IMR-90 (cell line): ENCODE measurements at regions not wholly inside any gene's neighbourhood (a gene's known extent, or its start where the extent isn't known, plus 50 kb on each side); places are given as distances from the start of the nearest gene placed in this dataset.

Experiments used
- ATAC-seq: fragments of 200-7000 bp; cut with Tn5 transposase; 2 replicates; pipeline ENCODE4 v1.9.1; 2020; ENCODE audit warnings: low read depth, mild to moderate bottlenecking, moderate library complexity
- BruUV-seq: library from RNA; stranded (reverse); fragments of 400-500 nt; replicated peaks from 2 replicates; lab custom pipeline; 2021; lab: Mats Ljungman, UMichigan
- CTCF ChIA-PET: fragments of 300-600 bp; formaldehyde crosslinking; extraction: SDS; loops from one replicate; lab custom pipeline; 2021; ENCODE audit warnings: antibody characterized with exemption; lab: Yijun Ruan, JAX
- POLR2A ChIA-PET: fragments of 300-600 bp; sonication (Branson Sonifier 250); formaldehyde crosslinking; loops from one replicate; lab custom pipeline; 2022; ENCODE audit warnings: antibody characterized with exemption; ENCODE audit not compliant: unreplicated experiment; lab: Charles Lee
- DNase-seq: peaks from one replicate; pipeline ENCODE4 v3.0.0; 2013
- H2AFZ ChIP-seq: replicated peaks from 2 replicates; pipeline ENCODE3; 2013; ENCODE audit warnings: low read length, mild to moderate bottlenecking; ENCODE audit not compliant: poor library complexity
- H2AK5ac ChIP-seq: 2 replicates; pipeline ENCODE4 v1.6.1; 2013; ENCODE audit warnings: low read depth, low read length, inconsistent platforms
- H2AK9ac ChIP-seq: replicated peaks from 2 replicates; pipeline ENCODE3; 2013; ENCODE audit warnings: mild to moderate bottlenecking, low read depth, low read length, moderate library complexity; ENCODE audit not compliant: poor library complexity
- H2BK120ac ChIP-seq: 2 replicates; pipeline ENCODE4 v1.6.1; 2013; ENCODE audit warnings: low read depth, low read length, inconsistent platforms
- H2BK15ac ChIP-seq: 3 replicates; pipeline ENCODE4 v1.6.1; 2013; ENCODE audit warnings: low read depth, low read length, inconsistent platforms
- H2BK20ac ChIP-seq: 2 replicates; pipeline ENCODE4 v1.6.1; 2013; ENCODE audit warnings: low read depth, mild to moderate bottlenecking, inconsistent platforms, low read length, moderate library complexity
- H2BK5ac ChIP-seq: 2 replicates; pipeline ENCODE4 v1.6.1; 2013; ENCODE audit warnings: mild to moderate bottlenecking, low read depth, low read length, inconsistent platforms; ENCODE audit not compliant: poor library complexity, severe bottlenecking
- H3K14ac ChIP-seq: replicated peaks from 2 replicates; pipeline ENCODE4 v1.6.1; 2013; ENCODE audit warnings: low read depth, low read length, inconsistent platforms
- H3K18ac ChIP-seq: 2 replicates; pipeline ENCODE4 v1.6.1; 2013; ENCODE audit warnings: low read depth, low read length, control low read depth
- H3K23ac ChIP-seq: 2 replicates; pipeline ENCODE4 v1.6.1; 2013; ENCODE audit warnings: low read depth, low read length, inconsistent platforms
- H3K27ac ChIP-seq: 2 replicates; pipeline ENCODE4 v1.5.1; 2013; ENCODE audit warnings: mild to moderate bottlenecking, control low read depth, low read length; ENCODE audit not compliant: insufficient read depth
- H3K27me3 ChIP-seq: 2 replicates; pipeline ENCODE4 v1.6.1; 2013; ENCODE audit warnings: low read length; ENCODE audit not compliant: control insufficient read depth, insufficient read depth
- H3K36me3 ChIP-seq: 2 replicates; pipeline ENCODE4 v1.6.1; 2013; ENCODE audit warnings: low read length, mixed read lengths; ENCODE audit not compliant: control insufficient read depth, insufficient read depth
- H3K4ac ChIP-seq: 2 replicates; pipeline ENCODE4 v1.6.1; 2013; ENCODE audit warnings: low read depth, low read length, inconsistent platforms
- H3K4me1 ChIP-seq: 2 replicates; pipeline ENCODE4 v1.6.1; 2013; ENCODE audit warnings: low read length, mixed read lengths; ENCODE audit not compliant: control insufficient read depth, insufficient read depth
- H3K4me2 ChIP-seq: 2 replicates; pipeline ENCODE4 v1.6.1; 2013; ENCODE audit warnings: low read depth, mild to moderate bottlenecking, control low read depth, low read length, moderate library complexity
- H3K4me3 ChIP-seq: 2 replicates; pipeline ENCODE4 v1.5.1; 2013; ENCODE audit warnings: low read depth, mild to moderate bottlenecking, control low read depth, low read length, moderate library complexity; ENCODE audit not compliant: insufficient read depth
- H3K56ac ChIP-seq: 2 replicates; pipeline ENCODE4 v1.6.1; 2013; ENCODE audit warnings: low read length, inconsistent platforms; ENCODE audit not compliant: insufficient read depth; ENCODE audit errors: extremely low read depth
- H3K79me1 ChIP-seq, 2 experiments: 2 replicates each; pipeline ENCODE4 v1.6.1; 2013; ENCODE audit warnings: low read length in 2 of 2, inconsistent platforms in 1 of 2, low read depth in 1 of 2
- H3K9ac ChIP-seq: 2 replicates; pipeline ENCODE4 v1.6.1; 2013; ENCODE audit warnings: low read depth, low read length, control low read depth
- H3K9me1 ChIP-seq: 2 replicates; pipeline ENCODE4 v1.6.1; 2013; ENCODE audit warnings: low read length, inconsistent platforms; ENCODE audit not compliant: insufficient read depth
- H3K9me3 ChIP-seq: 2 replicates; pipeline ENCODE4 v1.6.1; 2013; ENCODE audit warnings: low read length; ENCODE audit not compliant: control insufficient read depth, insufficient read depth
- H4K20me1 ChIP-seq: 2 replicates; pipeline ENCODE4 v1.6.1; 2013; ENCODE audit warnings: low read length, inconsistent platforms; ENCODE audit not compliant: insufficient read depth
- H4K5ac ChIP-seq: 2 replicates; pipeline ENCODE4 v1.6.1; 2013; ENCODE audit warnings: mild to moderate bottlenecking, low read depth, low read length, control low read depth
- H4K8ac ChIP-seq, 2 experiments: 2 replicates each; pipeline ENCODE4 v1.6.1; 2013; ENCODE audit warnings: low read depth in 2 of 2, low read length in 2 of 2, control low read depth in 1 of 2, inconsistent platforms in 1 of 2
- H4K91ac ChIP-seq: 2 replicates; pipeline ENCODE4 v1.6.1; 2013; ENCODE audit warnings: low read depth, low read length, inconsistent platforms; ENCODE audit not compliant: insufficient read depth
- BHLHE40 ChIP-seq: fragments of 150-350 bp; IDR thresholded peaks from 2 replicates; pipeline ENCODE4 v1.6.1; 2016; ENCODE audit warnings: mild to moderate bottlenecking, low read depth, low read length
- CEBPB ChIP-seq: IDR thresholded peaks from 2 replicates; pipeline ENCODE4 v1.6.1; 2012; ENCODE audit warnings: low read depth, low read length, improper control_type of control experiment
- CHD1 ChIP-seq: IDR thresholded peaks from 2 replicates; pipeline ENCODE4 v1.6.1; 2012; ENCODE audit warnings: low read depth, low read length, improper control_type of control experiment
- FOS ChIP-seq: fragments of 150-350 bp; IDR thresholded peaks from 2 replicates; pipeline ENCODE4 v1.6.1; 2016; ENCODE audit warnings: low read depth, low read length
- MAFK ChIP-seq: IDR thresholded peaks from 2 replicates; pipeline ENCODE4 v1.6.1; 2012; ENCODE audit warnings: low read depth, low read length, improper control_type of control experiment
- MAZ ChIP-seq: IDR thresholded peaks from 2 replicates; pipeline ENCODE4 v1.6.1; 2012; ENCODE audit warnings: low read depth, mild to moderate bottlenecking, low read length, improper control_type of control experiment, moderate library complexity, borderline replicate concordance
- MXI1 ChIP-seq: IDR thresholded peaks from 2 replicates; pipeline ENCODE4 v1.6.1; 2012; ENCODE audit warnings: low read depth, mild to moderate bottlenecking, low read length, moderate library complexity, borderline replicate concordance
- NFE2L2 ChIP-seq: fragments of 150-350 bp; IDR thresholded peaks from 2 replicates; pipeline ENCODE4 v1.6.1; 2016; ENCODE audit warnings: low read depth, mild to moderate bottlenecking, low read length
- POLR2A ChIP-seq: IDR thresholded peaks from 2 replicates; pipeline ENCODE4 v1.6.1; 2012; ENCODE audit warnings: mild to moderate bottlenecking, low read depth, low read length
- RAD21 ChIP-seq: IDR thresholded peaks from 2 replicates; pipeline ENCODE4 v1.6.1; 2012; ENCODE audit warnings: low read length, improper control_type of control experiment
- RCOR1 ChIP-seq: IDR thresholded peaks from 2 replicates; pipeline ENCODE4 v1.6.1; 2012; ENCODE audit warnings: mild to moderate bottlenecking, low read length, improper control_type of control experiment; ENCODE audit not compliant: insufficient replicate concordance
- RFX5 ChIP-seq: IDR thresholded peaks from 2 replicates; pipeline ENCODE4 v1.8.0; 2012; ENCODE audit warnings: low read depth, mild to moderate bottlenecking, low read length, moderate library complexity
- SMC3 ChIP-seq: fragments of 150-350 bp; IDR thresholded peaks from 2 replicates; pipeline ENCODE4 v1.6.1; 2016; ENCODE audit warnings: low read depth, mild to moderate bottlenecking, antibody characterized with exemption, low read length, moderate library complexity
- WGBS, 2 experiments: methylation state at CpG; one replicate each; pipeline versions ENCODE4 v1.1.5 to v1.1.7; 2013; ENCODE audit warnings: missing lambda C conversion rate in 2 of 2; ENCODE audit not compliant: insufficient read length in 1 of 2; ENCODE audit errors: extremely low coverage in 2 of 2; 5-methylcytosine and 5-hydroxymethylcytosine counted together
- dilution Hi-C: fragments of 300-500 bp; cut with HindIII; formaldehyde crosslinking; loops from one replicate; pipeline ENCODE4 v1.14.3; 2018; ENCODE audit warnings: low sequenced_read_pairs; ENCODE audit not compliant: unreplicated experiment
- in situ Hi-C: fragments of 300-500 bp; cut with MboI; formaldehyde crosslinking; loops from 3 replicates; pipeline ENCODE4 v1.14.3; 2019; ENCODE audit warnings: low sequenced_read_pairs, inconsistent platforms, mixed read lengths
- intact Hi-C: fragments of 100-400 bp; cut with micrococcal nuclease; formaldehyde crosslinking; loops from 2 replicates; pipeline ENCODE4 v1.10.0; 2022
- TF ChIP-seq, protein P1 (sequence below): fragments of 150-350 bp; IDR thresholded peaks from 2 replicates; pipeline ENCODE4 v1.6.1; 2016; ENCODE audit warnings: low read depth, mild to moderate bottlenecking, low read length, moderate library complexity, borderline replicate concordance
- TF ChIP-seq, protein P2 (sequence below): fragments of 150-350 bp; IDR thresholded peaks from 2 replicates; pipeline ENCODE4 v1.6.1; 2017; ENCODE audit warnings: mild to moderate bottlenecking, antibody characterized with exemption, low read length, low read depth
- TF ChIP-seq, protein P3 (sequence below): conservative IDR thresholded peaks from 2 replicates; pipeline ENCODE4 v1.5.1; 2012; ENCODE audit warnings: mild to moderate bottlenecking, low read depth, low read length, improper control_type of control experiment

DNA sequence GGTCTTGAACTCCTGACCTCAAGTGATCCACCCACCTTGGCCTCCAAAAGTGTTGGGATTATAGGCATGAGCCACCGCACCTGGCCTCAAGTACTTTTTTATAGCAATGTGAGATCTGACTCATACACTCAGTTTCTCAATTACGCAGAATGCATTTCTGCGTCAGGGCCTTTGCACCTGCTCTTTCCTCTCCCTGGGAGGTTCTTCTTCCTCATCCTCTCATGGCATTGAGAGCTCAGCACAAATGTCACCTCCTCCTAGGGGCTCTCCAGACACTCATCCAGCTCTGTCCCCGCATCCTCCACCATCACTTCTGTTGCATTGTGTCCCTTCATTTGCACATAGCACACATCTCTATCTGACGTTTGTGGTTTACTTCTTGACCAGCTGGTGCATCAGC lies 418.8 kb downstream of the PTPRU start:
- Histone ChIP-seq H3K23ac (no peak overlapping the region), H3K4me2 (no peak overlapping the region), H3K4me3 (no peak overlapping the region), H4K20me1 (no peaks in the 10 kb centered on the region), H4K8ac (no peak overlapping the region), H3K56ac (no peak overlapping the region), H3K27ac (no peak overlapping the region), H2AK5ac (no peak overlapping the region), H3K79me1 (no peaks in the 10 kb centered on the region), H3K9me3 (no peaks in the 10 kb centered on the region), H2BK20ac (no peak overlapping the region), H2BK15ac (no peak overlapping the region), H2BK120ac (no peak overlapping the region), H4K91ac (no peak overlapping the region), H3K4ac (no peak overlapping the region), H3K4me1 (no peaks in the 10 kb centered on the region), H2BK5ac (no peak overlapping the region), H2AFZ (no peak overlapping the region), H3K18ac (no peak overlapping the region), H3K9me1 (no peaks in the 10 kb centered on the region), H3K14ac (no peak overlapping the region), H4K5ac (no peak overlapping the region), H3K9ac (no peak overlapping the region), H3K36me3 (no peaks in the 10 kb centered on the region), H2AK9ac (no peak overlapping the region), H3K27me3 (peaks cover 4% of the 10 kb centered on the region; the same call in 1 of the 2 replicates)
- WGBS, 2 experiments: 90% methylated on average over 2 of the region's 5 CpGs; no CpG with 5 or more reads in 1 of the 2 experiments
- POLR2A ChIA-PET: no interaction called here
- TF ChIP-seq FOS: no peak
- TF ChIP-seq, protein P1, sequence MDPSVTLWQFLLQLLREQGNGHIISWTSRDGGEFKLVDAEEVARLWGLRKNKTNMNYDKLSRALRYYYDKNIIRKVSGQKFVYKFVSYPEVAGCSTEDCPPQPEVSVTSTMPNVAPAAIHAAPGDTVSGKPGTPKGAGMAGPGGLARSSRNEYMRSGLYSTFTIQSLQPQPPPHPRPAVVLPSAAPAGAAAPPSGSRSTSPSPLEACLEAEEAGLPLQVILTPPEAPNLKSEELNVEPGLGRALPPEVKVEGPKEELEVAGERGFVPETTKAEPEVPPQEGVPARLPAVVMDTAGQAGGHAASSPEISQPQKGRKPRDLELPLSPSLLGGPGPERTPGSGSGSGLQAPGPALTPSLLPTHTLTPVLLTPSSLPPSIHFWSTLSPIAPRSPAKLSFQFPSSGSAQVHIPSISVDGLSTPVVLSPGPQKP: no peak
- TF ChIP-seq BHLHE40: no peak
- TF ChIP-seq RFX5: no peak
- no peak for TF ChIP-seq CEBPB
- TF ChIP-seq RAD21: no peak
- TF ChIP-seq MAZ: no peak
- TF ChIP-seq MXI1: no peak
- TF ChIP-seq SMC3: no peak
- TF ChIP-seq MAFK: no peak
- no peak for TF ChIP-seq RCOR1
- no peak for TF ChIP-seq CHD1
- no peak for TF ChIP-seq NFE2L2
- no peak for TF ChIP-seq POLR2A
- TF ChIP-seq, protein P2, sequence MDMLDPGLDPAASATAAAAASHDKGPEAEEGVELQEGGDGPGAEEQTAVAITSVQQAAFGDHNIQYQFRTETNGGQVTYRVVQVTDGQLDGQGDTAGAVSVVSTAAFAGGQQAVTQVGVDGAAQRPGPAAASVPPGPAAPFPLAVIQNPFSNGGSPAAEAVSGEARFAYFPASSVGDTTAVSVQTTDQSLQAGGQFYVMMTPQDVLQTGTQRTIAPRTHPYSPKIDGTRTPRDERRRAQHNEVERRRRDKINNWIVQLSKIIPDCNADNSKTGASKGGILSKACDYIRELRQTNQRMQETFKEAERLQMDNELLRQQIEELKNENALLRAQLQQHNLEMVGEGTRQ: no peak
- TF ChIP-seq, protein P3, sequence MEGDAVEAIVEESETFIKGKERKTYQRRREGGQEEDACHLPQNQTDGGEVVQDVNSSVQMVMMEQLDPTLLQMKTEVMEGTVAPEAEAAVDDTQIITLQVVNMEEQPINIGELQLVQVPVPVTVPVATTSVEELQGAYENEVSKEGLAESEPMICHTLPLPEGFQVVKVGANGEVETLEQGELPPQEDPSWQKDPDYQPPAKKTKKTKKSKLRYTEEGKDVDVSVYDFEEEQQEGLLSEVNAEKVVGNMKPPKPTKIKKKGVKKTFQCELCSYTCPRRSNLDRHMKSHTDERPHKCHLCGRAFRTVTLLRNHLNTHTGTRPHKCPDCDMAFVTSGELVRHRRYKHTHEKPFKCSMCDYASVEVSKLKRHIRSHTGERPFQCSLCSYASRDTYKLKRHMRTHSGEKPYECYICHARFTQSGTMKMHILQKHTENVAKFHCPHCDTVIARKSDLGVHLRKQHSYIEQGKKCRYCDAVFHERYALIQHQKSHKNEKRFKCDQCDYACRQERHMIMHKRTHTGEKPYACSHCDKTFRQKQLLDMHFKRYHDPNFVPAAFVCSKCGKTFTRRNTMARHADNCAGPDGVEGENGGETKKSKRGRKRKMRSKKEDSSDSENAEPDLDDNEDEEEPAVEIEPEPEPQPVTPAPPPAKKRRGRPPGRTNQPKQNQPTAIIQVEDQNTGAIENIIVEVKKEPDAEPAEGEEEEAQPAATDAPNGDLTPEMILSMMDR: no peak
- intact Hi-C loops (no loop called here), in situ Hi-C loops (no loop called here), dilution Hi-C loops (no loop called here)
- DNase-seq: no peak
- CTCF ChIA-PET: no interaction called here
- no peak for ATAC-seq
- BruUV-seq: no TSS peak
